Sigmoid colon (tissue), 6 donors: ENCODE measurements at regions not wholly inside any gene's neighbourhood (a gene's known extent, or its start where the extent isn't known, plus 50 kb on each side); places are given as distances from the start of the nearest gene placed in this dataset.

Experiments used
- DNase-seq: peaks from one replicate; pipeline ENCODE4 v3.0.0-alpha.2; 2019
- H3K27ac ChIP-seq, 4 donors: fragments of 200-600 bp; sonication (generic); one replicate each; pipeline ENCODE4 v1.5.1; 2016 to 2019; ENCODE audit warnings: mild to moderate bottlenecking in 1 of 4
- H3K27me3 ChIP-seq, 3 donors: fragments of 200-600 bp; sonication (generic); one replicate each; pipeline ENCODE4 v1.5.1; 2019; ENCODE audit warnings: mild to moderate bottlenecking in 1 of 3
- H3K36me3 ChIP-seq, 4 donors: fragments of 200-600 bp; sonication (generic); one replicate each; pipeline ENCODE4 v1.5.1; 2016 to 2019
- H3K4me1 ChIP-seq, 4 donors: fragments of 200-600 bp; sonication (generic); one replicate each; pipeline ENCODE4 v1.5.1; 2017 to 2019
- H3K4me3 ChIP-seq, 4 donors: fragments of 200-600 bp; sonication (generic); one replicate each; pipeline ENCODE4 v1.5.1; 2017 to 2019; ENCODE audit warnings: mild to moderate bottlenecking in 2 of 4, moderate library complexity in 1 of 4
- H3K9me3 ChIP-seq, 4 donors: fragments of 200-600 bp in 3 of 4; sonication (generic) in 3 of 4; one replicate each; pipeline versions ENCODE4 v1.5.1 to v1.6.1; 2013 to 2019
- CTCF ChIP-seq, 4 experiments: fragments of 450-650 bp in 3 of 4; fragments of 200-600 bp in 1 of 4; IDR thresholded peaks; one replicate each; pipeline ENCODE4 v1.5.1; 2016 to 2019; ENCODE audit warnings: antibody characterized with exemption in 4 of 4, mild to moderate bottlenecking in 3 of 4, moderate library complexity in 2 of 4
- EP300 ChIP-seq, 4 donors: sonication (generic); formaldehyde crosslinking; IDR thresholded peaks; one replicate each; pipeline ENCODE4 v1.6.1; 2017; ENCODE audit warnings: antibody characterized with exemption in 4 of 4
- POLR2A ChIP-seq, 2 donors: fragments of 450-650 bp; IDR thresholded peaks; one replicate each; pipeline ENCODE4 v1.6.1; 2016; ENCODE audit warnings: antibody characterized with exemption in 2 of 2, mild to moderate bottlenecking in 2 of 2, moderate library complexity in 2 of 2
- POLR2AphosphoS5 ChIP-seq, 4 donors: sonication (generic); formaldehyde crosslinking; IDR thresholded peaks; one replicate each; pipeline ENCODE4 v1.6.1; 2017; ENCODE audit warnings: antibody characterized with exemption in 4 of 4
- WGBS, 2 donors: extraction: QIAGEN DNeasy Blood & Tissue Kit; methylation state at CpG; one replicate each; pipeline ENCODE4 v1.1.7; 2013; 5-methylcytosine and 5-hydroxymethylcytosine counted together
- intact Hi-C: fragments of 100-400 bp; cut with DNase I; formaldehyde crosslinking; loops from one replicate; pipeline ENCODE4 v1.15.1; 2023
- donor health status: healthy with polysubstance abuse.
- donor health status: healthy.

- Histone ChIP-seq H3K9me3 (peaks cover 0 to 10% (median 4%) of the 10 kb centered on the region in 4 donors), H3K4me3 (no peak overlapping the region), H3K4me1 (peaks cover 0 to 36% (median 25%) of the 10 kb centered on the region in 4 donors), H3K27me3 (no peaks in the 10 kb centered on the region), H3K27ac (peak overlapping the region in 1 of 4 donors; percentile 5), H3K36me3 (no peaks in the 10 kb centered on the region)
- DNase-seq = no peak
- TF ChIP-seq POLR2A (IDR thresholded peaks at IDR 0.05) (no peak), POLR2AphosphoS5 (IDR thresholded peaks at IDR 0.05) (no peak), EP300 (IDR thresholded peaks at IDR 0.05) (no peak), CTCF (IDR thresholded peaks at IDR 0.05) (no peak)
- intact Hi-C loops = no loop called here
These were observed 157.4 kb downstream of the RPAP3 start for GRCh38 chr12:47548401-47548800.

- TF ChIP-seq POLR2AphosphoS5 (IDR thresholded peaks at IDR 0.05) (no peak), EP300 (IDR thresholded peaks at IDR 0.05) (no peak), POLR2A (IDR thresholded peaks at IDR 0.05) (no peak), CTCF (IDR thresholded peaks at IDR 0.05) (peak in 1 of 4 experiments; percentile 12)
- Histone ChIP-seq H3K27ac (no peak overlapping the region), H3K4me3 (no peak overlapping the region), H3K27me3 (no peaks in the 10 kb centered on the region), H3K4me1 (peaks cover 0 to 30% (median 21%) of the 10 kb centered on the region in 4 donors), H3K36me3 (no peaks in the 10 kb centered on the region), H3K9me3 (no peaks in the 10 kb centered on the region)
- intact Hi-C loops = no loop called here
- no peak for DNase-seq
- WGBS, 2 donors = 84 to 94% methylated on average over 6 of the region's 6 CpGs
These were observed 158.8 kb downstream of the RPAP3 start for GRCh38 chr12:47547077-47547476.

- Histone ChIP-seq H3K4me1 (peaks cover 0 to 20% (median 12%) of the 10 kb centered on the region in 4 donors), H3K27ac (no peak overlapping the region), H3K36me3 (no peaks in the 10 kb centered on the region), H3K4me3 (no peak overlapping the region), H3K9me3 (no peaks in the 10 kb centered on the region), H3K27me3 (no peaks in the 10 kb centered on the region)
- 73% methylated on average over 6 of the region's 6 CpGs for WGBS, 2 donors
- DNase-seq = no peak
- TF ChIP-seq CTCF (IDR thresholded peaks at IDR 0.05) (no peak), POLR2A (IDR thresholded peaks at IDR 0.05) (no peak), POLR2AphosphoS5 (IDR thresholded peaks at IDR 0.05) (no peak), EP300 (IDR thresholded peaks at IDR 0.05) (no peak)
- intact Hi-C loops = no loop called here
These were observed 159.8 kb downstream of the RPAP3 start for GRCh38 chr12:47545938-47546609.

GRCh38 chr12:47534695-47535094 lies 171.1 kb downstream of the RPAP3 start:
- intact Hi-C loops = no loop called here
- no peak for TF ChIP-seq CTCF (IDR thresholded peaks at IDR 0.05)
- 22 to 41% methylated on average over 2 of the region's 2 CpGs for WGBS, 2 donors
- Histone ChIP-seq H3K4me1 (no peaks in the 10 kb centered on the region), H3K36me3 (no peaks in the 10 kb centered on the region), H3K9me3 (peaks cover 0 to 4% (median 0%) of the 10 kb centered on the region in 4 donors), H3K27ac (no peak overlapping the region), H3K4me3 (no peak overlapping the region), H3K27me3 (no peaks in the 10 kb centered on the region)
- no peak for DNase-seq

- no peaks in the 10 kb centered on the region for H3K4me1 ChIP-seq
- no peak overlapping the region for H3K27ac ChIP-seq
- TF ChIP-seq CTCF (IDR thresholded peaks at IDR 0.05) (no peak), POLR2AphosphoS5 (IDR thresholded peaks at IDR 0.05) (no peak), EP300 (IDR thresholded peaks at IDR 0.05) (no peak), POLR2A (IDR thresholded peaks at IDR 0.05) (no peak)
- no peak for DNase-seq
- no peaks in the 10 kb centered on the region for H3K27me3 ChIP-seq
- intact Hi-C loops = no loop called here
- H3K4me3 ChIP-seq = no peak overlapping the region
- no peaks in the 10 kb centered on the region for H3K36me3 ChIP-seq
- H3K9me3 ChIP-seq = peaks cover 0 to 4% (median 0%) of the 10 kb centered on the region in 4 donors
These were observed 175.8 kb downstream of the RPAP3 start for GRCh38 chr12:47530050-47530449.
